ENCODE measurements at regions not wholly inside any gene's neighbourhood (a gene's known extent, or its start where the extent isn't known, plus 50 kb on each side); places are given as distances from the start of the nearest gene placed in this dataset.

- TF ChIP-seq CTCF (IDR thresholded peaks at IDR 0.05) (no peak), POLR2A (IDR thresholded peaks at IDR 0.05) (no peak)
Observed at GRCh38 chr16:79540825-79541595, 59.5 kb downstream of the MAF start.

All from esophagus squamous epithelium (tissue), 4 donors.